ENCODE measurements at regions not wholly inside any gene's neighbourhood (a gene's known extent, or its start where the extent isn't known, plus 50 kb on each side); places are given as distances from the start of the nearest gene placed in this dataset.

DNA sequence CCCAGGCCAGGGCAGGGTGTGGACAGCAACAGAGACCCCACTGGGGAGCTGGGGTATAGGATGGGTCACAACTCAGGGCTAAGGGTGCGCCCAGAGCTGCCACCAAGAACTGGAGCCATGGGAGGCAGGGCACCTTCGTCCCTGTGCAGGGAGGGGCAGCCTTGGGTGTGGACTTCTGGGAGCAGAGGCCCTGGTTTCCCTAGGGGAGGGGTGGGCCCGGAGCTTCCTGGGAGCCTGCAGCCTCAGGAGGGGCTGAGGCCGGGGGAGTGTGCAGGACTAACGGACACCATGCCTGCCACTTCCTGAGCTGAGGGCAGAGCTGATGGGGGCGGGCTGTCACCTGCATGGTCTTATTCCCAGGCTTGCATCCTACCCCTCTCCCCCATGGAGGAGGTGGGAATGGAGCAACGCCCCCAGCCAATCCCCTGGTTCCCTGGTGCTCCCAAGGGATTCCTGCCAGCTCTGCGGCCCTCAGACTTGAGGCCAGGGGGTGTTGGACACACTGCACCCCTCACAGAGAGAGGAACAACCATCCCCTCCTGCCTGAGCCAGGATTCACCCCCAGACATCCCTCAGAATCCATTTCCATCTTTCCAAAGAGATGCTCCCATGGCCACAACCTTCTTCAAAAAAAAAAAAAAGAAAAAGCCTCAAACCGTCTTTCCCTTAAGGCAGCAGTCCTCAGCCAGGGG lies 225.7 kb downstream of the CTTN start:
- H3K27ac ChIP-seq (ENCODE audit: low read depth, low read length) = no peak overlapping the region
- peaks cover 14 to 28% (median 27%) of the 10 kb centered on the region in 3 donors for H3K4me1 ChIP-seq (ENCODE audit: control insufficient read depth in 3 of 3, insufficient read depth in 3 of 3, low read length in 3 of 3)
- no peaks in the 10 kb centered on the region for H3K36me3 ChIP-seq (ENCODE audit: control insufficient read depth in 3 of 3, insufficient read depth in 3 of 3, low read length in 3 of 3)
- H3K27me3 ChIP-seq (ENCODE audit: control insufficient read depth in 3 of 3, insufficient read depth in 3 of 3, low read length in 3 of 3) = peaks cover 0 to 16% (median 11%) of the 10 kb centered on the region in 3 donors
- H3K9me3 ChIP-seq (ENCODE audit: control insufficient read depth in 3 of 3, low read length in 3 of 3) = no peaks in the 10 kb centered on the region
- no peak overlapping the region for H3K4me3 ChIP-seq (ENCODE audit: low read length in 3 of 3)
- H3K9ac ChIP-seq (ENCODE audit: low read depth in 1 of 3, low read length in 3 of 3) = no peak overlapping the region

DNA sequence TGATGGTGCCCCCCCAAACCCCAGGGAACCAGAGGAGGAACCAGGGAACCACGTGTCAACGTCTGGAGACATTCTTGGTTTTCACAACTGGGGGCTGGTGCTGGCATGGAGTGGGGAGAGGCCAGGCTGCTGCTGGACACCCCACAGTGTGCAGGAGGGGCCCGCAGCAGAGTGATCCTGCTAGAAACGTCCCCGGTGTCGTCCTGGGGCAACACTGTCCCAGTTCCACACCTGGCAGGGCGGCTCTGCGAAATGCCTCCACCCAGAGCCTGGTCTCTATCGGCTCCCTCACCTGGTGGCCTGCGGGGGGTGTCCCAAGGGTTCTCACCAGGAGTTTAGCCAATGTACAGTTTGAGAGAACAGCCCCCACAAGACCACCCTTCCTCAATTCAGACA lies 226.3 kb downstream of the CTTN start:
- Histone ChIP-seq H3K27me3 (ENCODE audit: control insufficient read depth in 3 of 3, insufficient read depth in 3 of 3, low read length in 3 of 3) (peaks cover 0 to 16% (median 13%) of the 10 kb centered on the region in 3 donors), H3K9me3 (ENCODE audit: control insufficient read depth in 3 of 3, low read length in 3 of 3) (no peaks in the 10 kb centered on the region), H3K36me3 (ENCODE audit: control insufficient read depth in 3 of 3, insufficient read depth in 3 of 3, low read length in 3 of 3) (no peaks in the 10 kb centered on the region), H3K4me1 (ENCODE audit: control insufficient read depth in 3 of 3, insufficient read depth in 3 of 3, low read length in 3 of 3) (peaks cover 14 to 28% (median 27%) of the 10 kb centered on the region in 3 donors), H3K4me3 (ENCODE audit: low read length in 3 of 3) (no peak overlapping the region), H3K9ac (ENCODE audit: low read depth in 1 of 3, low read length in 3 of 3) (no peak overlapping the region), H3K27ac (ENCODE audit: low read depth, low read length) (no peak overlapping the region)

DNA sequence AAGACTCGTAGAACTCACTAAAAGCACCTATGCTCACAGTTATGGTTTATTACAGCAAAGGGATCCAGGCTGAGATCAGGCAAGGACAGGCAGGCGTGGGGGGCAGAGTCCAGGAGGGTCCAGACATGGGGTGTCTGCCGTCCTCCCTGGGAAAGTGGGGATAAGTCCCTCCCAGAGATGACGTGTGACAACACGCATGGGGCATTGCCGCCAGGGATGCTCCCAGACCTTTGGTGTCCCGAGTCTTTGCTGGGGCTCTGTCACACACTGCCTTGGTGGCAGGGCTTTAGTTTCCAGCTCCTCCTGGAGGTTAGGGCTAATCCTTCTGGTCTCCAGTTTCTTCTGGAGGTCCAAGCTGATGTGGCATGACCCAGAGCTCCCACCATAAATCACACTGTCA lies 226.7 kb downstream of the CTTN start:
- H3K9ac ChIP-seq (ENCODE audit: low read depth in 1 of 3, low read length in 3 of 3) = no peak overlapping the region

DNA sequence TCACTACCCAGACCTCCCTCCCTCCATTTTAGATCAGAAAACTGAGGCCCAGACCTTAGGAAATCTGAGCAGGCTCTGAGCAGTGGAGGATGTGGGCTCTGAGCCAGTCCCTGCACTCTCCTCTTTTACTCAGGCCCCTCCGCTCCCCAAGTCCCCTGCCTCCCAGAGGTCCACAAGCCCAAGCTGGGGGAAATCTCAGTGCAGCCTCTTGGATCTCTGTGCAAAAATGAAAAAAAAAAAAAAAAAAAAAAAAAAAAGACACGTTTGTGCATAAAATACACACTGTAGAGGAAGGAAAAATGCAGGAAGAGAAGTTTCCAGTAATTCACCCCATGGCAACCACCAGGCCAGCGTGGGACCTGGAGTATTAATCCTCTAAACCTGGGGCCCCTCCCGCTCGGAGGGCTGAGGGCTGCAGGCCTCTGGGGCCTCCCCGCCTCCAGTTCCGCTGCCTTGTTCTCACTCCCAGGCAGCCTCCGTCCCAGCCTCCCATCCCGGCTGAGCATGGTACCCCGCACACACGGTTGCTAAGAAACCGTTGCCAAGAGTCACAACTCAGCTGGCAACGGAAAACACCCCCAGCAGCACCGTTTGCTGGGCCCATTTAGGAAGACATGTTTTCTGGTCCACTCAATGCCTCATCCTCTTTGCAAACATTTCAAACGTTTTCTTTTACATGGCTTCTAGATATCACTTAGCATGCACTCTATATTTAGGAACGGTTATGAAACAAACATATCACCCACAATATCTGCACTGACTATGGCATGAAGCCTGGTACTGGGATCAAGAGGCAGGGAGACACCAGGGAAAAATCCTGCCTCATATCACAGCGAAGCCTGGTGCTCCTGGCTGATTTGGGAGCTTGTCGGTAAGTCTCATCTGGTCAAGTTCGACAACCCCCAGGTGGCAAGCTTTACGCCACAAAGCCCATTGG lies 227.5 kb downstream of the CTTN start:
- H3K4me3 ChIP-seq (ENCODE audit: low read length in 3 of 3) = peak overlapping the region in 1 of 3 donors; percentile 2
- H3K9ac ChIP-seq (ENCODE audit: low read depth in 1 of 3, low read length in 3 of 3) = peak overlapping the region in 1 of 3 donors; percentile 16
- no peaks in the 10 kb centered on the region for H3K9me3 ChIP-seq (ENCODE audit: control insufficient read depth in 3 of 3, low read length in 3 of 3)
- H3K27ac ChIP-seq (ENCODE audit: low read depth, low read length) = no peak overlapping the region
- peaks cover 0 to 18% (median 13%) of the 10 kb centered on the region in 3 donors for H3K27me3 ChIP-seq (ENCODE audit: control insufficient read depth in 3 of 3, insufficient read depth in 3 of 3, low read length in 3 of 3)
- peaks cover 14 to 28% (median 27%) of the 10 kb centered on the region in 3 donors for H3K4me1 ChIP-seq (ENCODE audit: control insufficient read depth in 3 of 3, insufficient read depth in 3 of 3, low read length in 3 of 3)
- H3K36me3 ChIP-seq (ENCODE audit: control insufficient read depth in 3 of 3, insufficient read depth in 3 of 3, low read length in 3 of 3) = no peaks in the 10 kb centered on the region

More for the DNA sequence above, 226.7 kb downstream of the CTTN start:
- no peak overlapping the region for H3K27ac ChIP-seq (ENCODE audit: low read depth, low read length)
- H3K4me1 ChIP-seq (ENCODE audit: control insufficient read depth in 3 of 3, insufficient read depth in 3 of 3, low read length in 3 of 3) = peaks cover 14 to 28% (median 27%) of the 10 kb centered on the region in 3 donors
- H3K36me3 ChIP-seq (ENCODE audit: control insufficient read depth in 3 of 3, insufficient read depth in 3 of 3, low read length in 3 of 3) = no peaks in the 10 kb centered on the region
- peaks cover 0 to 19% (median 13%) of the 10 kb centered on the region in 3 donors for H3K27me3 ChIP-seq (ENCODE audit: control insufficient read depth in 3 of 3, insufficient read depth in 3 of 3, low read length in 3 of 3)
- H3K9me3 ChIP-seq (ENCODE audit: control insufficient read depth in 3 of 3, low read length in 3 of 3) = no peaks in the 10 kb centered on the region
- no peak overlapping the region for H3K4me3 ChIP-seq (ENCODE audit: low read length in 3 of 3)

DNA sequence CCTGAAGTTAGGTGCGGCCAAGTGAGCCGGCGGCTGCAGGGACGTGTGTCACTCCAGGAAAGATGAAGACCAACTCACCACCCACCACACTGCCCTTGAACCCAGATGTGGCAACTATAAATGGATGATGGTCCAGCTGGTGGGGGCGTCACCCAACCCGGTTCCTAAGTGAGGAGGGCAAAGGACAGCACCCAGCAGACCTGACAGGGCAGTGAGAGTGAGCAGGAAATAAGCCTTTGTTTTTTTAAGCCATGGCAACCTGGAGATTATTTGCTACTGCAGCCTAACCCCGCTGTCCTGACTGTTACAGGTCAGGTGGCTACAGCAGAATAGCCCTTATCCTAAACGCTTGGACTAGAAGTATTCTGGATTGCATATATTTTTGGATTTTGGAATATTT lies 228.9 kb downstream of the CTTN start:
- no peaks in the 10 kb centered on the region for H3K9me3 ChIP-seq (ENCODE audit: control insufficient read depth in 3 of 3, low read length in 3 of 3)
- no peak overlapping the region for H3K27ac ChIP-seq (ENCODE audit: low read depth, low read length)
- peaks cover 14 to 28% (median 27%) of the 10 kb centered on the region in 3 donors for H3K4me1 ChIP-seq (ENCODE audit: control insufficient read depth in 3 of 3, insufficient read depth in 3 of 3, low read length in 3 of 3)
- H3K27me3 ChIP-seq (ENCODE audit: control insufficient read depth in 3 of 3, insufficient read depth in 3 of 3, low read length in 3 of 3) = peaks cover 0 to 10% (median 8%) of the 10 kb centered on the region in 3 donors
- no peak overlapping the region for H3K4me3 ChIP-seq (ENCODE audit: low read length in 3 of 3)
- no peaks in the 10 kb centered on the region for H3K36me3 ChIP-seq (ENCODE audit: control insufficient read depth in 3 of 3, insufficient read depth in 3 of 3, low read length in 3 of 3)
- H3K9ac ChIP-seq (ENCODE audit: low read depth in 1 of 3, low read length in 3 of 3) = no peak overlapping the region

DNA sequence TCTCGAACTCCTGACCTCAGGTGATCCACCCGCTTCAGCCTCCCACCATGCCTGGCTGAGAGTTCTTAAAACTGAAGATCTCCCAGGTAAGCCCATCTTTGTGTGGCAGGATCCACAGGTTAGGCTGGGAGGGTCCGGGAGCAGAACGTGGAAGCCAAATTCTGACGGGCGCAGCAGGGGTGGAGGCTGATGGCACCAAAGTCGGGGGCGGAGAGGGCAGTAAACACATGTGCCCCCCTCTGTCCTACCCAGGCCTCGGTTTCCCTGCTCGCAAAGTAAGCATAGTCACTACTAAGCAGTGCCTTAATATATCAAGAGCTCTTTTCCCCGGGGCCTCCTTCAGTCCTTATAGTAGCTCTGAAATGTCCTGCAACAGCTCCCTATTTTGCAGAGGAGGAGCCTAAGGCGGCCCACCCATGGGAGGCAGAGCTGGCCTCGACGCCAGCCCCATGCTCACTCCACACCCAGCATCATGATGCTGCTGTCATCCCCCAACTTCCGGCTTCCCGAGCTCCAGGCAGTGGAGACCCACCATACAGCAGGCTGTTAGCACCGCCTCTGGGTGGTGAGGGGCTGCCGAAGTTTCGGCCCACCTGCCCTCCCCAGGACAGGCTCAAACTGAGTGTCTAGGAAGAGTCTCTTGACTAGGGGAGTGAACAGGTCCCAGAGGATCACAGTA lies 230.0 kb downstream of the CTTN start:
- Histone ChIP-seq H3K9ac (ENCODE audit: low read depth in 1 of 3, low read length in 3 of 3) (no peak overlapping the region), H3K36me3 (ENCODE audit: control insufficient read depth in 3 of 3, insufficient read depth in 3 of 3, low read length in 3 of 3) (no peaks in the 10 kb centered on the region), H3K4me1 (ENCODE audit: control insufficient read depth in 3 of 3, insufficient read depth in 3 of 3, low read length in 3 of 3) (peaks cover 14 to 28% (median 27%) of the 10 kb centered on the region in 3 donors), H3K4me3 (ENCODE audit: low read length in 3 of 3) (no peak overlapping the region), H3K9me3 (ENCODE audit: control insufficient read depth in 3 of 3, low read length in 3 of 3) (no peaks in the 10 kb centered on the region), H3K27me3 (ENCODE audit: control insufficient read depth in 3 of 3, insufficient read depth in 3 of 3, low read length in 3 of 3) (peaks cover 0 to 10% (median 8%) of the 10 kb centered on the region in 3 donors), H3K27ac (ENCODE audit: low read depth, low read length) (no peak overlapping the region)

DNA sequence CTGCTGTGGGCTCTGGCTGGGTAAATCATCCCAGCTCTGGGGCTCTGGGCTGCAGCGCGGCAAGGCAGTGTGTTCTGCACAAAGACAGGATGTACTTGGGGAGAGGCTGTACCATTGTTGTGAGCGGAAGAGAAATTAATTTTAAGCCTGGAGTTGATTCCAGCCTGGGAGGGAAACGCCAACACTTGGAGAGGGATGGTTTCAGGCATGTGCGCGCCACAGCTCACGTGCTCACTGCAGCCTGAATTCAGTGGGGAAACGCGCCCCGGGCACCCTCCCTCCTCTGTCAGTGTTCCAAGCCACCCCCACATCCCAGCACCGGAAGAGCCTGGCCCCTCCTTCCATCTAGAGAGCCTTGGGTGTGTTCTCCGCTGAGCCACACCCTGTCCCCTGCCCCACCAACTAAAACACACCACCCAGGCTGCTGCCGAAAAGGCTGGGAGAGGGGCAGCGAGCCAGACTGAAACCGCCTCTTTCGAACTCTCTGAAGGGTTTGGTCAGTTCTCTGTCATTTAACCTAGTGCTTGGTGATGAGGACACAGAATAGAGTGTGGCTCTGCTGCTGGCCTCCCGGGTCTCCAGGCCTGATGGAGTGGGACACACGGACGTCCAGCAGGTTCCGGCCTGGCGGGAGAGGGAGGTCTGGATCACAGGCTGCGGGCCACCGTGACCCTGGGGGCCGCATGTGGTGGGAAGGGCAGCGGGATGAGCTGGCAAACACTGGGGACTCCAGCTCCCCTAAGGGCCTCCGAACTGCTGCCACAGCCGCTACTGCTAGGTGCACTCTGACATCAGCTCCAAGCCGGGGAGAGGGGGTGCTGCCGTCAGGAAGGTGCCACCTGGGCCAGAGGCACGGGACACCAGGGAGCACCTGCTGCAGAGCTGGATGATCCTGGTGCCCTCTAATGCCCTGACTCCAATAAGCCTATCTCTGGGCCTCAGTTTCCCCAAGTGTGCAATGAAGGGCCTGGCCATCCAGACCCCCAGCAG lies 230.8 kb downstream of the CTTN start:
- Histone ChIP-seq H3K9me3 (ENCODE audit: control insufficient read depth in 3 of 3, low read length in 3 of 3) (no peaks in the 10 kb centered on the region), H3K9ac (ENCODE audit: low read depth in 1 of 3, low read length in 3 of 3) (no peak overlapping the region), H3K4me1 (ENCODE audit: control insufficient read depth in 3 of 3, insufficient read depth in 3 of 3, low read length in 3 of 3) (peaks cover 14 to 28% (median 27%) of the 10 kb centered on the region in 3 donors), H3K27ac (ENCODE audit: low read depth, low read length) (no peak overlapping the region), H3K27me3 (ENCODE audit: control insufficient read depth in 3 of 3, insufficient read depth in 3 of 3, low read length in 3 of 3) (peaks cover 0 to 10% (median 8%) of the 10 kb centered on the region in 3 donors), H3K4me3 (ENCODE audit: low read length in 3 of 3) (peak overlapping the region in 1 of 3 donors; percentile 13), H3K36me3 (ENCODE audit: control insufficient read depth in 3 of 3, insufficient read depth in 3 of 3, low read length in 3 of 3) (no peaks in the 10 kb centered on the region)

DNA sequence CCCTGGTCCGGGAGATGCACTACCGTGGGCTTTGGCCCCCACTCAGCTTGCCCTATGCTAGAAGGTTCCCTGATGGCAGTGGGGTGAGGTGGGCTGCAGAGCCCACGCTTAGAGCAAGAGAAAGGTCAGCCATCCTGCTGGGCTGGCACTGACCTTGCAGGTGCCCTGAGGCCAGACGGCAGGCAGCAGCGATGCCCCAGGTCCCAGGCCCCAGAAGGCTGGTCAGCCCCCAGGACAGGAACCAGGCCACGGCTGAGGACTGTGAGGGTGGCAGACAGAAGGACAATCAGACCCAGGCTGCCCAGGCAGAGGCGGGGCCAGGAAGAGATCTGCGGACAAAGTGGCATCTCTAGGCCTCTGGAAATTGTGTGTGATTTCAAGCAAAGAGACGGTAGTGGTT lies 231.7 kb downstream of the CTTN start:
- peaks cover 0 to 10% (median 8%) of the 10 kb centered on the region in 3 donors for H3K27me3 ChIP-seq (ENCODE audit: control insufficient read depth in 3 of 3, insufficient read depth in 3 of 3, low read length in 3 of 3)
- no peak overlapping the region for H3K27ac ChIP-seq (ENCODE audit: low read depth, low read length)
- no peak overlapping the region for H3K9ac ChIP-seq (ENCODE audit: low read depth in 1 of 3, low read length in 3 of 3)
- no peaks in the 10 kb centered on the region for H3K36me3 ChIP-seq (ENCODE audit: control insufficient read depth in 3 of 3, insufficient read depth in 3 of 3, low read length in 3 of 3)
- H3K4me3 ChIP-seq (ENCODE audit: low read length in 3 of 3) = no peak overlapping the region
- H3K9me3 ChIP-seq (ENCODE audit: control insufficient read depth in 3 of 3, low read length in 3 of 3) = no peaks in the 10 kb centered on the region
- peaks cover 11 to 26% (median 24%) of the 10 kb centered on the region in 3 donors for H3K4me1 ChIP-seq (ENCODE audit: control insufficient read depth in 3 of 3, insufficient read depth in 3 of 3, low read length in 3 of 3)
